HepG2 (cell line): ENCODE measurements at regions not wholly inside any gene's neighbourhood (a gene's known extent, or its start where the extent isn't known, plus 50 kb on each side); places are given as distances from the start of the nearest gene placed in this dataset.
A peak's percentile ranks its signal among the peaks of the same experiment; 100 is the strongest.

Experiments
- ATAC-seq: fragments of 200-7000 bp; cut with Tn5 transposase; 3 replicates; pipeline ENCODE4 v1.9.1; 2020; ENCODE audit warnings: mild to moderate bottlenecking, moderate library complexity
- BruUV-seq: library from RNA; stranded (reverse); fragments of 400-500 nt; replicated peaks from 2 replicates; lab custom pipeline; 2021; lab: Mats Ljungman, UMichigan
- CTCF ChIA-PET: fragments of 300-600 bp; formaldehyde crosslinking; extraction: SDS; loops from one replicate; lab custom pipeline; 2021; ENCODE audit warnings: low total read pairs, inconsistent platforms, low intra/inter-chr PET ratio; lab: Yijun Ruan, JAX
- POLR2A ChIA-PET: fragments of 350-600 bp; sonication (Branson Sonifier 250); formaldehyde crosslinking; loops from one replicate; lab custom pipeline; 2020; ENCODE audit warnings: antibody characterized with exemption, inconsistent platforms; lab: Yijun Ruan, JAX
- DNase-seq: peaks from one replicate; pipeline ENCODE4 v3.0.0-alpha.2; 2015; ENCODE audit warnings: low spot score
- FAIRE-seq: peaks from 3 replicates; lab custom pipeline; 2011; peaks lifted over from hg19 to GRCh38; lab: Jason Lieb, UNC
- H2AFZ ChIP-seq: one replicate; pipeline ENCODE4 v1.6.1; 2011; ENCODE audit warnings: low read length, inconsistent platforms
- H3K27ac ChIP-seq: fragments of 300-600 bp; 3 replicates; pipeline ENCODE4 v1.8.0; 2011; ENCODE audit warnings: mixed run types, mild to moderate bottlenecking, mixed read lengths, low read length, inconsistent platforms; ENCODE audit not compliant: insufficient read depth; ENCODE audit errors: extremely low read length
- H3K27me3 ChIP-seq, 2 experiments: fragments of 200-600 bp in 1 of 2; 2 replicates in 1 of 2; 3 replicates in 1 of 2; pipeline versions ENCODE4 v1.6.0 to v1.8.0; 2011; ENCODE audit warnings: low read length in 2 of 2, mild to moderate bottlenecking in 2 of 2, moderate library complexity in 2 of 2, inconsistent platforms in 1 of 2; ENCODE audit not compliant: insufficient read depth in 2 of 2, control insufficient read depth in 1 of 2
- H3K36me3 ChIP-seq, 2 experiments: fragments of 200-600 bp in 1 of 2; replicated peaks in 1 of 2; 2 replicates in 1 of 2; 3 replicates in 1 of 2; pipeline versions ENCODE4 v1.5.1 to v1.8.0; 2011; ENCODE audit warnings: low read length in 2 of 2, inconsistent platforms in 1 of 2; ENCODE audit not compliant: insufficient read depth in 2 of 2, control insufficient read depth in 1 of 2
- H3K4me1 ChIP-seq: 2 replicates; pipeline ENCODE4 v1.5.1; 2012; ENCODE audit warnings: low read length, inconsistent platforms; ENCODE audit not compliant: insufficient read depth
- H3K4me2 ChIP-seq: 2 replicates; pipeline ENCODE4 v1.6.0; 2011; ENCODE audit warnings: low read depth, low read length, inconsistent platforms
- H3K4me3 ChIP-seq, 3 experiments: fragments of 200-600 bp in 1 of 3; sonication (generic), shearing (Covaris generic) in 1 of 3; replicated peaks in 1 of 3; 2 replicates each; pipeline ENCODE4 v1.5.1; 2011 to 2016; ENCODE audit warnings: low read length in 3 of 3, inconsistent platforms in 2 of 3, low read depth in 2 of 3, mild to moderate bottlenecking in 2 of 3, control low read depth in 1 of 3, mixed read lengths in 1 of 3; ENCODE audit not compliant: insufficient read depth in 1 of 3
- H3K79me2 ChIP-seq: one replicate; pipeline ENCODE4 v1.6.1; 2011; ENCODE audit warnings: low read length, inconsistent platforms; ENCODE audit not compliant: insufficient read depth
- H3K9ac ChIP-seq: 2 replicates; pipeline ENCODE4 v1.6.0; 2011; ENCODE audit warnings: mild to moderate bottlenecking, low read depth, low read length, inconsistent platforms; ENCODE audit not compliant: insufficient read depth
- H3K9me3 ChIP-seq: 2 replicates; pipeline ENCODE4 v1.5.1; 2012; ENCODE audit warnings: mild to moderate bottlenecking, low read length
- H4K20me1 ChIP-seq: 2 replicates; pipeline ENCODE4 v1.6.0; 2011; ENCODE audit warnings: inconsistent platforms, mild to moderate bottlenecking, low read length, moderate library complexity; ENCODE audit not compliant: insufficient read depth
- CENPT ChIP-seq: sonication (generic); formaldehyde crosslinking; IDR thresholded peaks from 2 replicates; pipeline ENCODE4 v1.8.0; 2022; ENCODE audit warnings: low read depth, mild to moderate bottlenecking, moderate library complexity, missing genetic modification reagents
- CREM ChIP-seq, 2 experiments: sonication (generic) in 1 of 2; formaldehyde crosslinking in 1 of 2; IDR thresholded peaks; 2 replicates each; pipeline versions ENCODE4 v1.4.0 to v1.6.1; 2016 to 2020; ENCODE audit warnings: antibody characterized with exemption in 1 of 2, mild to moderate bottlenecking in 1 of 2, missing genetic modification reagents in 1 of 2
- ELF1 ChIP-seq: sonication (generic); formaldehyde crosslinking; IDR thresholded peaks from 2 replicates; pipeline ENCODE4 v1.4.0; 2020; ENCODE audit warnings: missing genetic modification reagents
- FIP1L1 ChIP-seq: fragments of 200-400 bp; formaldehyde crosslinking; IDR thresholded peaks from 2 replicates; pipeline ENCODE4 v1.6.1; 2018; ENCODE audit warnings: low read depth, mild to moderate bottlenecking, low read length, moderate library complexity, borderline replicate concordance; ENCODE audit not compliant: insufficient read depth
- FOXK1 ChIP-seq: sonication (generic); formaldehyde crosslinking; IDR thresholded peaks from 2 replicates; pipeline ENCODE4 v1.4.0; 2020; ENCODE audit warnings: low read depth, missing genetic modification reagents, borderline replicate concordance
- GATAD1 ChIP-seq: IDR thresholded peaks from 2 replicates; pipeline ENCODE4 v1.6.1; 2016; ENCODE audit warnings: missing genetic modification reagents, missing compliant biosample characterization
- HCFC1 ChIP-seq: fragments of 150-350 bp; IDR thresholded peaks from 2 replicates; pipeline ENCODE4 v1.6.1; 2014; ENCODE audit warnings: low read depth, low read length
- HOXA5 ChIP-seq: sonication (generic); formaldehyde crosslinking; IDR thresholded peaks from 2 replicates; pipeline ENCODE4 v1.4.0; 2020; ENCODE audit warnings: missing genetic modification reagents
- MAFF ChIP-seq: IDR thresholded peaks from 2 replicates; pipeline ENCODE4 v1.6.1; 2011; ENCODE audit warnings: low read depth, low read length, improper control_type of control experiment
- MAFK ChIP-seq, 2 experiments: IDR thresholded peaks in 1 of 2; conservative IDR thresholded peaks in 1 of 2; 2 replicates each; pipeline ENCODE4 v1.6.1; 2011; ENCODE audit warnings: improper control_type of control experiment in 2 of 2, low read length in 2 of 2
- MAZ ChIP-seq, 2 experiments: sonication (generic) in 1 of 2; formaldehyde crosslinking in 1 of 2; IDR thresholded peaks; 2 replicates each; pipeline versions ENCODE4 v1.5.0 to v1.6.1; 2012 to 2020; ENCODE audit warnings: low read depth in 2 of 2, mild to moderate bottlenecking in 2 of 2, borderline replicate concordance in 1 of 2, improper control_type of control experiment in 1 of 2, low read length in 1 of 2, missing genetic modification reagents in 1 of 2, moderate library complexity in 1 of 2
- PREB ChIP-seq: sonication (generic); formaldehyde crosslinking; IDR thresholded peaks from 2 replicates; pipeline ENCODE4 v1.4.0; 2020; ENCODE audit warnings: missing genetic modification reagents
- REPIN1 ChIP-seq: sonication (generic); formaldehyde crosslinking; IDR thresholded peaks from 2 replicates; pipeline ENCODE4 v1.8.0; 2022; ENCODE audit warnings: missing genetic modification reagents, low read depth, mild to moderate bottlenecking, borderline replicate concordance
- RFX3 ChIP-seq: IDR thresholded peaks from 2 replicates; pipeline ENCODE4 v1.6.1; 2016; ENCODE audit warnings: missing biosample characterization, missing genetic modification reagents
- THAP11 ChIP-seq: IDR thresholded peaks from 2 replicates; pipeline ENCODE4 v1.6.1; 2016; ENCODE audit warnings: missing biosample characterization, missing genetic modification reagents
- ZNF143 ChIP-seq: sonication (generic); formaldehyde crosslinking; IDR thresholded peaks from 2 replicates; pipeline ENCODE4 v1.4.0; 2020; ENCODE audit warnings: missing genetic modification reagents
- ZNF598 ChIP-seq: sonication (generic); formaldehyde crosslinking; IDR thresholded peaks from 2 replicates; pipeline ENCODE4 v1.5.1; 2020; ENCODE audit warnings: mild to moderate bottlenecking, missing genetic modification reagents, borderline replicate concordance
- ZNF674 ChIP-seq: sonication (generic); formaldehyde crosslinking; IDR thresholded peaks from 2 replicates; pipeline ENCODE4 v1.5.0; 2020; ENCODE audit warnings: low read depth, mild to moderate bottlenecking, missing genetic modification reagents
- ZNF761 ChIP-seq: sonication (generic); formaldehyde crosslinking; conservative IDR thresholded peaks from 2 replicates; pipeline ENCODE4 v1.4.0; 2020; ENCODE audit warnings: mild to moderate bottlenecking, missing genetic modification reagents
- WGBS: methylation state at CpG from one replicate; pipeline ENCODE4 v1.1.6; 2017; ENCODE audit warnings: low lambda C conversion rate; 5-methylcytosine and 5-hydroxymethylcytosine counted together
- in situ Hi-C: cut with HindIII; loops from 2 replicates; pipeline ENCODE4 v1.10.0; 2017; ENCODE audit warnings: low pct_unique_long_range_greater_than_20kb; ENCODE audit not compliant: extremely low pct_ligation_motif_present
- intact Hi-C: fragments of 100-400 bp; cut with micrococcal nuclease; formaldehyde crosslinking; loops from one replicate; pipeline ENCODE4 v1.10.0; 2022; ENCODE audit not compliant: unreplicated experiment

DNA sequence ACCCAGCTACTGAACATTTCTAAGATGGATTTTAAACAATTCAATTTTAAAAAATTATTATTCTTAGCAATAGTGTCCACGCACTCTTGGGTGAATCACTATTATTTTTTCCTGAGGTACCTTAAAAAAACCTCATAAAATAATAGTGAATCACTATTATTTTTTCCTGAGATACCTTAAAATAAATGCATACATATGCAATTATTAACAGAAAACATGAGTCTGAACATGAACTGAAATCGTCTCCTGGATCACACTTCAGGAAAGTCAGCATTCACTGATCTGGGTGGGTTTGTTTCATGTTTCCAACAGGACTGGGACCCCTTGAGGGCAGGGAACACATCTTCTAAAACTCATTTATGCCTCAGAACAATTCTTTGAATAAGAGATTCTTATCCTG lies 63.1 kb upstream of the IFNLR1 start:
- Histone ChIP-seq H3K36me3 (no peaks in the 10 kb centered on the region), H3K9ac (no peak overlapping the region), H2AFZ (no peak overlapping the region), H4K20me1 (no peaks in the 10 kb centered on the region), H3K9me3 (no peaks in the 10 kb centered on the region), H3K79me2 (no peaks in the 10 kb centered on the region), H3K4me3 (no peak overlapping the region), H3K27me3 (peaks cover 1 to 11% of the 10 kb centered on the region in 2 experiments; a peak in 2 of 5 replicates)
- BruUV-seq = no TSS peak
- ChIA-PET CTCF (no interaction called here), POLR2A (no interaction called here)
- no peak for FAIRE-seq
- DNase-seq = no peak
- ATAC-seq = no peak
- TF ChIP-seq MAFF (peak; percentile 42), MAFK (conservative IDR thresholded peaks at IDR 0.05 in 1 of 2, IDR thresholded peaks at IDR 0.05 in 1 of 2; ENCODE audit: low read length in 2 of 2) (peak in 1 of 2 experiments; percentile 64; a peak in 2 of 4 replicates), ELF1 (CRISPR knock-in tag) (no peak), PREB (CRISPR knock-in tag) (no peak), ZNF761 (CRISPR knock-in tag) (no peak)
- TF ChIP-seq, all 625 proteins: peak for 2
- 19% methylated on average over 2 of the region's 2 CpGs for WGBS
- H3K27ac ChIP-seq = no peak overlapping the region
- in situ Hi-C loops (no loop called here), intact Hi-C loops (no loop called here)
- H3K4me1 ChIP-seq = no peaks in the 10 kb centered on the region
- no peak overlapping the region for H3K4me2 ChIP-seq

DNA sequence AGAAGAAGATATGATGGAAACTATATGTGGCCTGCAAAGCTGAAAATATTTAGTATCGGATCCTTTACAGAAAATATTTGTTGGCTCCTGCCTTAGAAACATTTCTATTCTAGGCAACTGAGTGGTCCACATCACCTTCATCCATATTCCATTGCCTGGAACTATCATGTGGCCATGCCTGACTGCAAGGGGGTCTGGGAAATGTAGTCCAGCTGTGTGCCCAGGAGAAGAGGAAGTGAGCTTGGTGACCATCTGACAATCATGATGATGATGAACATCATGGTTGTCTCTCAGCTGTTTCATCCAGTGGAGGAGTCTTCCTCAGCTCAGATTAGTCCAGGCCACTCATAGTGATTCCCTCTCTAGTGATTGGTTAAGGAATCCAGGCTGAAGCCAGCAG lies 61.8 kb upstream of the IFNLR1 start:
- WGBS = 46% methylated on average over 1 of the region's 1 CpG
- Histone ChIP-seq H2AFZ (no peak overlapping the region), H3K4me1 (no peaks in the 10 kb centered on the region), H3K27me3 (peaks cover 0 to 7% of the 10 kb centered on the region in 2 experiments; a peak in 2 of 5 replicates), H3K9me3 (no peaks in the 10 kb centered on the region), H3K27ac (no peak overlapping the region), H3K4me3 (no peak overlapping the region), H3K9ac (no peak overlapping the region), H3K4me2 (no peak overlapping the region), H3K79me2 (no peaks in the 10 kb centered on the region), H4K20me1 (no peaks in the 10 kb centered on the region), H3K36me3 (no peaks in the 10 kb centered on the region)
- ChIA-PET POLR2A (no interaction called here), CTCF (no interaction called here)
- in situ Hi-C loops = no loop called here
- BruUV-seq = no TSS peak
- ATAC-seq (no peak), FAIRE-seq (no peak), DNase-seq (no peak)
- peak; percentile 93 for TF ChIP-seq THAP11
- TF ChIP-seq CREM (IDR thresholded peaks at IDR 0.05) = no peak
- no peak for TF ChIP-seq CREM (CRISPR knock-in tag; IDR thresholded peaks at IDR 0.05)
- no peak for TF ChIP-seq FIP1L1
- TF ChIP-seq ZNF598 (CRISPR knock-in tag) = no peak
- TF ChIP-seq CENPT (CRISPR knock-in tag) = no peak
- TF ChIP-seq GATAD1 (CRISPR knock-in tag) = no peak
- TF ChIP-seq ZNF143 = peak; percentile 82
- peak; percentile 38; the same call in 1 of the 2 replicates for TF ChIP-seq HCFC1
- TF ChIP-seq RFX3 (CRISPR knock-in tag) = no peak
- TF ChIP-seq MAZ (IDR thresholded peaks at IDR 0.05; ENCODE audit: borderline replicate concordance, low read depth, low read length) = no peak
- no peak for TF ChIP-seq MAZ (CRISPR knock-in tag; IDR thresholded peaks at IDR 0.05; ENCODE audit: low read depth)
- TF ChIP-seq HOXA5 = no peak
- no peak for TF ChIP-seq ZNF674 (CRISPR knock-in tag)
- TF ChIP-seq FOXK1 (CRISPR knock-in tag) = no peak
- TF ChIP-seq REPIN1 (CRISPR knock-in tag) = no peak
- intact Hi-C loops = no loop called here
